BLaER1 treated with 17β-estradiol and CSF1 and Interleukin-3, amounts not matched to agents 10 nM and 100 nM (cell line): ENCODE measurements at regions not wholly inside any gene's neighbourhood (a gene's known extent, or its start where the extent isn't known, plus 50 kb on each side); places are given as distances from the start of the nearest gene placed in this dataset.
"Not testable (repeated sequence)": the region's sequence is repeated elsewhere in the genome, so short reads cannot be mapped to it uniquely, and the experiment has no call there.

ENCODE experiments used
- H3K27ac ChIP-seq, 11 experiments: shearing (Covaris generic); formaldehyde crosslinking; 2 replicates each; pipeline ENCODE4 v1.8.1; 2022
- H3K27me3 ChIP-seq, 11 experiments: shearing (Covaris generic); formaldehyde crosslinking; 2 replicates each; pipeline ENCODE4 v1.8.1; 2022
- H3K36me3 ChIP-seq, 11 experiments: shearing (Covaris generic); formaldehyde crosslinking; 2 replicates each; pipeline ENCODE4 v1.8.1; 2022
- H3K4me1 ChIP-seq, 10 experiments: shearing (Covaris generic); formaldehyde crosslinking; 2 replicates each; pipeline ENCODE4 v1.8.1; 2022
- H3K4me2 ChIP-seq, 11 experiments: shearing (Covaris generic); formaldehyde crosslinking; 2 replicates each; pipeline ENCODE4 v1.8.1; 2022
- H3K4me3 ChIP-seq, 10 experiments: shearing (Covaris generic); formaldehyde crosslinking; 2 replicates each; pipeline ENCODE4 v1.8.1; 2022
- H3K9ac ChIP-seq, 11 experiments: shearing (Covaris generic); formaldehyde crosslinking; 2 replicates each; pipeline ENCODE4 v1.8.1; 2022
- H3K9me3 ChIP-seq, 11 experiments: shearing (Covaris generic); formaldehyde crosslinking; replicated peaks in 1 of 11; 2 replicates each; pipeline ENCODE4 v1.8.1; 2022
- H4K20me1 ChIP-seq, 11 experiments: shearing (Covaris generic); formaldehyde crosslinking; 2 replicates each; pipeline ENCODE4 v1.8.1; 2022
- Cebpa-rat ChIP-seq, 11 experiments: shearing (Covaris generic); IDR thresholded peaks; 2 replicates each; pipeline ENCODE4 v1.8.1; 2022

GRCh38 chr21:35197992-35198431 lies 148.9 kb upstream of the RUNX1 start:
- no peaks in the 10 kb centered on the region for H3K27me3 ChIP-seq
- peaks cover 0 to 3% (median 0%) of the 10 kb centered on the region in 10 experiments; a peak in 7 of 20 replicates for H3K4me1 ChIP-seq
- H3K4me2 ChIP-seq: no peak overlapping the region
- H3K9me3 ChIP-seq: peaks cover 24 to 41% (median 34%) of the 10 kb centered on the region in 11 experiments
- H3K4me3 ChIP-seq: no peak overlapping the region
- H4K20me1 ChIP-seq: no peaks in the 10 kb centered on the region
- no peak for TF ChIP-seq Cebpa-rat (IDR thresholded peaks at IDR 0.05)
- H3K36me3 ChIP-seq: no peaks in the 10 kb centered on the region
- no peak overlapping the region for H3K9ac ChIP-seq
- no peak overlapping the region for H3K27ac ChIP-seq

DNA sequence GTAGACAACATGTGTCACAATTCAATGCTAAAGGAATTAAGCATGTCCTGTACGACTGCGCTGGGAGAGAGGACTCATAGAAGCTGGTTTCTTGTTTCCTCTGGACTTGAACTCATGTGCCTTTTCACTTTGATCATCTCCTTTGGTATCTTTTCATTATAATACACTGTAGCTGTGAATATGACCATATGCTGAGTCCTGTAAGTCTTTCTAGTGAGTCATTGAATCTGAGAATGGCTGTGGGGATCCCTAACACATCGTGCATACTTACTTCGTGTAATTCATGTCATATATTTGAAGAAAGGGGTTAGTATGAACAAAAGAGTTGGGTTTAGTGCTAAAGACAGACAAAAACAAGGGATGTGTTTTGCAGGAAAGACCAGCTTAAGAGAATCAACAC lies 148.1 kb upstream of the RUNX1 start:
- H4K20me1 ChIP-seq: no peaks in the 10 kb centered on the region
- no peak overlapping the region for H3K27ac ChIP-seq
- H3K4me1 ChIP-seq: no peaks in the 10 kb centered on the region
- peaks cover 24 to 41% (median 34%) of the 10 kb centered on the region in 11 experiments for H3K9me3 ChIP-seq
- no peak overlapping the region for H3K4me2 ChIP-seq
- H3K9ac ChIP-seq: no peak overlapping the region
- no peak for TF ChIP-seq Cebpa-rat (IDR thresholded peaks at IDR 0.05)
- no peak overlapping the region for H3K4me3 ChIP-seq
- no peaks in the 10 kb centered on the region for H3K36me3 ChIP-seq
- H3K27me3 ChIP-seq: no peaks in the 10 kb centered on the region

- no peak for TF ChIP-seq Cebpa-rat (IDR thresholded peaks at IDR 0.05)
- H3K9ac ChIP-seq: no peak overlapping the region
- H3K36me3 ChIP-seq: no peaks in the 10 kb centered on the region
- no peak overlapping the region for H3K4me3 ChIP-seq
- H4K20me1 ChIP-seq: no peaks in the 10 kb centered on the region
- H3K27ac ChIP-seq: no peak overlapping the region
- no peak overlapping the region for H3K4me2 ChIP-seq
- H3K9me3 ChIP-seq: peaks cover 24 to 41% (median 34%) of the 10 kb centered on the region in 11 experiments
- no peaks in the 10 kb centered on the region for H3K4me1 ChIP-seq
- no peaks in the 10 kb centered on the region for H3K27me3 ChIP-seq
Observed at GRCh38 chr21:35196128-35196527, 147.0 kb upstream of the RUNX1 start.

GRCh38 chr21:35195232-35195631 lies 146.1 kb upstream of the RUNX1 start:
- Histone ChIP-seq H3K27me3 (no peaks in the 10 kb centered on the region), H3K4me1 (0 out of 20 replicates have a peak, but pooled peaks cover 0 to under 1% (median 0%) of the 10 kb centered on the region in 10 experiments), H3K27ac (no peak overlapping the region), H3K4me3 (no peak overlapping the region), H3K36me3 (no peaks in the 10 kb centered on the region), H3K4me2 (no peak overlapping the region), H3K9ac (no peak overlapping the region), H3K9me3 (peaks cover 24 to 41% (median 34%) of the 10 kb centered on the region in 11 experiments), H4K20me1 (no peaks in the 10 kb centered on the region)
- no peak for TF ChIP-seq Cebpa-rat (IDR thresholded peaks at IDR 0.05)

DNA sequence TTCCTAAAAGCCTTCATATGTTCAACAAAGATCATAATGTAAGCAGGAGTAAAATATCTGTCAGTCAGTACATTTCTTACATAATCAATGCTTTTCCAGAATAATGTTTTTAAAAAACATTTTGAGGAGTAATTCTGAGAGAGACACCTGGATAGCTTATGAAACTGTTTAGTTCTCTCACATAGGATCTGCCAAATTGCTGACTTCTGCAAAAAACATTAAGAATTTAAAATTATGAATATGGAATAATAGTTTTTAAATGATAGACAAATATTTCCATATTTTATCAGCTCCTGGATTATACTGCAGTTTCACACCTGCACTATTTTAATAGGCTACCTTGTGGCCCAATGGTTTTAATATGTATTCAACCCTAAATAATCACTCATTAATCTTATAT lies 142.7 kb upstream of the RUNX1 start:
- Histone ChIP-seq H4K20me1 (no peaks in the 10 kb centered on the region), H3K9ac (no peak overlapping the region), H3K27ac (no peak overlapping the region), H3K36me3 (no peaks in the 10 kb centered on the region), H3K27me3 (no peaks in the 10 kb centered on the region), H3K4me2 (no peak overlapping the region), H3K4me1 (peaks cover 0 to 15% (median 8%) of the 10 kb centered on the region in 10 experiments; a peak in 14 of 20 replicates), H3K9me3 (peaks cover 20 to 32% (median 30%) of the 10 kb centered on the region in 11 experiments), H3K4me3 (no peak overlapping the region)
- TF ChIP-seq Cebpa-rat (IDR thresholded peaks at IDR 0.05): no peak

DNA sequence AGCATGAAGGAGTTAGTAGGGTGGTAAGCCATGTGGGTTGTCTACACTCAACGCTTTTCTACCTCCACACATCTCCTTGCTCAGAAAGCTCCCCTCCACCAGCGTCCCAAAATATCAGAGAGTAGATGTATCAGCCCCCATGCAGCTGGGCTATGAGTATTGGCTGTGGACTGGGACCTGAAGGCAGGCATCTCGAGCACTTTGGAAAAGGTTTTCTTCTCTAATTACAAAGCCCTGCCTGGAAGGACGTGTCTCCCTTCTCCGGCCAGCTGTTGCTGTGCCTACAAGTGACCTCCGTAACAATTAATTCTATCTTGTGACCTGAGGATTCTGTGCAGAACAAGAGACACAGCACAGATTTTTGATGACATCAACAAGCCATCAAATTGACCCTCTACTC lies 142.0 kb upstream of the RUNX1 start:
- H3K9ac ChIP-seq: no peak overlapping the region
- H3K36me3 ChIP-seq: no peaks in the 10 kb centered on the region
- H3K4me3 ChIP-seq: no peak overlapping the region
- no peak for TF ChIP-seq Cebpa-rat (IDR thresholded peaks at IDR 0.05)
- H3K9me3 ChIP-seq: peaks cover 17 to 29% (median 24%) of the 10 kb centered on the region in 11 experiments
- no peak overlapping the region for H3K4me2 ChIP-seq
- no peak overlapping the region for H3K27ac ChIP-seq
- H3K4me1 ChIP-seq: peaks cover 0 to 15% (median 8%) of the 10 kb centered on the region in 10 experiments; a peak in 14 of 20 replicates
- no peaks in the 10 kb centered on the region for H3K27me3 ChIP-seq
- H4K20me1 ChIP-seq: no peaks in the 10 kb centered on the region

DNA sequence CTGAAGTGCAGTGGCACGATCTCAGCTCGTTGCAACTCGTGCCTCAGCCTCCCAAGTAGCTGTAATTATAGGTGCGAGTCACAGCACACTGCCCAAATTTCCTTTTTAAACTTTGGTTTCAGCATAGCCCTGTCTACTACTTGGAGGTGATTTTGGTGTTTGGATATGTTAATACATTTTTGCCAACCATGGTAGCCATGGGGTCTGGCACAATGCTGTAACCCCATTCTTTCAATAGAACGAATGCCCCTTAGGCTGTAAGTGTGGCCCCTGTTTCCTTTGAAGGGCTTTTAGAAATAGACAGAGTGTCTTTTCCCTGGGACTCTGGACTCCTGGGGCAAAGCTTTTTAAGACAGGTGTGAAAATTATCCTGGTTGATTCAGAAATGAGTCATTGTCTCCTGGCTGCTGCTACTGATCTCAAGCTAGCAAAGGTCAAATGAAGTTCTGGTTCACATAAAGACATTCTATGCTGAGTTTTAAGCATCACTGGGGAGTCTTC lies 141.1 kb upstream of the RUNX1 start:
- Histone ChIP-seq H4K20me1 (no peaks in the 10 kb centered on the region), H3K4me3 (no peak overlapping the region), H3K4me2 (peak overlapping the region in 1 of 11 experiments; percentile 41; a peak in 1 of 22 replicates), H3K9me3 (peaks cover 16 to 25% (median 19%) of the 10 kb centered on the region in 11 experiments), H3K9ac (no peak overlapping the region), H3K27me3 (no peaks in the 10 kb centered on the region), H3K4me1 (peaks cover 0 to 15% (median 8%) of the 10 kb centered on the region in 10 experiments; a peak in 14 of 20 replicates), H3K27ac (no peak overlapping the region), H3K36me3 (no peaks in the 10 kb centered on the region)
- TF ChIP-seq Cebpa-rat (IDR thresholded peaks at IDR 0.05): no peak

DNA sequence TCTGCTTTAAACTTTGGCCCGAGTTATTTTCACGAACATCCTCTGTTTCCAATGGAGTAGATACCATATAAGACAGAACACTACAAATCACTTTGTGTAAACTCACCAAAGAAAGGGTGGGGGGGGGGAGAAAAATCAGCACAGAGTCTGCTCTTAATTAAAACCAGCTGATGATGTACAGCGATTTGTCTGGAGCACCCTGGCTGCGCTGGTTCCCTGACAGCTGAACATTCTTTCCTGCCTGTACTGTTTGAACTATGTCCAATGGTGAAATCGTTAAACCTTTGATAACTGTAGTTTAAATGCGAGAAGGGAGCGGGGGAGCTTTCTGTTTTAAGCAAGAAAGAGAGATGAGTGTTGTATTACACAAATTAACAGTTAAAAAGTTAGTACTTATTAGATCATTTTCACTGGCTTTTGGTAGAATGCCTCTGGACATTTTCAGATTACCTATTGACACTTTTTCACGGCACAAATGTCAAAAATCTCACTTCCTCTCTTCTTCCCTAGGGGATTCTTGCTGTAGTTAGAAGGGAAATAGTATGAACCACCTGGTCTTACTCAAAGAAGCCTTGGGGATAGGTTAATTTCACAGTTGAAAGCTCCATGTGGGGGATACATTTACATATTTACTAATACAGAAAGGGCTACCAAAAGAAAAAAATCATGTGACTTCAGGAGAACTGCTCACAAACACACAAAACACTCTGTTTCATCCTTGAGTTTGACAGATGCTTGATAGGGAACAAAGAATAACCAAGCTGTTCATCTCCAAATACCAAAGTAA lies 140.2 kb upstream of the RUNX1 start:
- no peaks in the 10 kb centered on the region for H3K27me3 ChIP-seq
- H3K9ac ChIP-seq: no peak overlapping the region
- no peak overlapping the region for H3K27ac ChIP-seq
- TF ChIP-seq Cebpa-rat (IDR thresholded peaks at IDR 0.05): no peak
- no peaks in the 10 kb centered on the region for H4K20me1 ChIP-seq
- H3K4me3 ChIP-seq: no peak overlapping the region
- H3K9me3 ChIP-seq: peaks cover 6 to 16% (median 14%) of the 10 kb centered on the region in 11 experiments; a peak in 21 of 22 replicates
- no peaks in the 10 kb centered on the region for H3K36me3 ChIP-seq
- H3K4me2 ChIP-seq: peak overlapping the region in 8 of 11 experiments; percentile 15 to 42 (median 34); a peak in 12 of 22 replicates
- H3K4me1 ChIP-seq: peaks cover 0 to 15% (median 8%) of the 10 kb centered on the region in 10 experiments; a peak in 14 of 20 replicates

GRCh38 chr21:35183389-35183788 lies 134.3 kb upstream of the RUNX1 start:
- not testable (repeated sequence) for H3K4me3 ChIP-seq, H3K4me1 ChIP-seq, H3K27ac ChIP-seq, H3K4me2 ChIP-seq, H3K9ac ChIP-seq, H3K27me3 ChIP-seq, H3K36me3 ChIP-seq, H4K20me1 ChIP-seq
- H3K9me3 ChIP-seq: peaks cover 0 to 16% (median 10%) of the 10 kb centered on the region in 11 experiments; a peak in 10 of 22 replicates
